ENCODE measurements at regions not wholly inside any gene's neighbourhood (a gene's known extent, or its start where the extent isn't known, plus 50 kb on each side); places are given as distances from the start of the nearest gene placed in this dataset.

DNA sequence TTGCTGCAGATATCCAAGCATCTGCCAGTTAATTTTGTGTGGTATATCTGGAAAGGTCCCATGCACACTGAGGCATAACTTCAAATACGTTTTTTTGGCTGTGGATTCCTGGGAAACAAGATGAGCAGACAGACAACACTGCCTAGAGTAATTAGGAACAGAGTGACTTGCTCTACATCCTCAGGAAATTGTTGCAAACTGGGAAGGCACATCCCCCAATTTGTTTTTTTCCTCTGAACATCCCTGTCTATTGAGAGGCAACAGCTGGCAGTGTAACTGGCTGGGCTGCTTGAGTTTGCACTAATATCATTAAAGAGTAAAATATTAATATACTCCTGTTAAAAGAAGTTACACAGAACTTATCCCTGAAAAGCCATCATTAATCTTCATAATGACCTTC, 207.7 kb upstream of the SLIT2 start:
- no peak for TF ChIP-seq ARNTL (CRISPR knock-in tag; IDR thresholded peaks at IDR 0.05; ENCODE audit: borderline replicate concordance, low read depth)
- TF ChIP-seq, protein P1, sequence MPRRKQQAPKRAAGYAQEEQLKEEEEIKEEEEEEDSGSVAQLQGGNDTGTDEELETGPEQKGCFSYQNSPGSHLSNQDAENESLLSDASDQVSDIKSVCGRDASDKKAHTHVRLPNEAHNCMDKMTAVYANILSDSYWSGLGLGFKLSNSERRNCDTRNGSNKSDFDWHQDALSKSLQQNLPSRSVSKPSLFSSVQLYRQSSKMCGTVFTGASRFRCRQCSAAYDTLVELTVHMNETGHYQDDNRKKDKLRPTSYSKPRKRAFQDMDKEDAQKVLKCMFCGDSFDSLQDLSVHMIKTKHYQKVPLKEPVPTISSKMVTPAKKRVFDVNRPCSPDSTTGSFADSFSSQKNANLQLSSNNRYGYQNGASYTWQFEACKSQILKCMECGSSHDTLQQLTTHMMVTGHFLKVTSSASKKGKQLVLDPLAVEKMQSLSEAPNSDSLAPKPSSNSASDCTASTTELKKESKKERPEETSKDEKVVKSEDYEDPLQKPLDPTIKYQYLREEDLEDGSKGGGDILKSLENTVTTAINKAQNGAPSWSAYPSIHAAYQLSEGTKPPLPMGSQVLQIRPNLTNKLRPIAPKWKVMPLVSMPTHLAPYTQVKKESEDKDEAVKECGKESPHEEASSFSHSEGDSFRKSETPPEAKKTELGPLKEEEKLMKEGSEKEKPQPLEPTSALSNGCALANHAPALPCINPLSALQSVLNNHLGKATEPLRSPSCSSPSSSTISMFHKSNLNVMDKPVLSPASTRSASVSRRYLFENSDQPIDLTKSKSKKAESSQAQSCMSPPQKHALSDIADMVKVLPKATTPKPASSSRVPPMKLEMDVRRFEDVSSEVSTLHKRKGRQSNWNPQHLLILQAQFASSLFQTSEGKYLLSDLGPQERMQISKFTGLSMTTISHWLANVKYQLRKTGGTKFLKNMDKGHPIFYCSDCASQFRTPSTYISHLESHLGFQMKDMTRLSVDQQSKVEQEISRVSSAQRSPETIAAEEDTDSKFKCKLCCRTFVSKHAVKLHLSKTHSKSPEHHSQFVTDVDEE (CRISPR knock-in tag; IDR thresholded peaks at IDR 0.05) = no peak
- TF ChIP-seq TCF4 (CRISPR knock-in tag; IDR thresholded peaks at IDR 0.05; ENCODE audit: borderline replicate concordance) = no peak
- TF ChIP-seq, protein P2, sequence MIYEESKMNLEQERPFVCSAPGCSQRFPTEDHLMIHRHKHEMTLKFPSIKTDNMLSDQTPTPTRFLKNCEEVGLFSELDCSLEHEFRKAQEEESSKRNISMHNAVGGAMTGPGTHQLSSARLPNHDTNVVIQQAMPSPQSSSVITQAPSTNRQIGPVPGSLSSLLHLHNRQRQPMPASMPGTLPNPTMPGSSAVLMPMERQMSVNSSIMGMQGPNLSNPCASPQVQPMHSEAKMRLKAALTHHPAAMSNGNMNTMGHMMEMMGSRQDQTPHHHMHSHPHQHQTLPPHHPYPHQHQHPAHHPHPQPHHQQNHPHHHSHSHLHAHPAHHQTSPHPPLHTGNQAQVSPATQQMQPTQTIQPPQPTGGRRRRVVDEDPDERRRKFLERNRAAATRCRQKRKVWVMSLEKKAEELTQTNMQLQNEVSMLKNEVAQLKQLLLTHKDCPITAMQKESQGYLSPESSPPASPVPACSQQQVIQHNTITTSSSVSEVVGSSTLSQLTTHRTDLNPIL (CRISPR knock-in tag; IDR thresholded peaks at IDR 0.05; ENCODE audit: low read depth) = no peak
- no peak for TF ChIP-seq ZFP30 (CRISPR knock-in tag; IDR thresholded peaks at IDR 0.05)
- TF ChIP-seq CSDC2 (CRISPR knock-in tag; IDR thresholded peaks at IDR 0.05) = no peak

Measured in SK-N-SH treated with all-trans-retinoic acid at 6 μM for 48 hours (cell line).